ENCODE measurements at regions not wholly inside any gene's neighbourhood (a gene's known extent, or its start where the extent isn't known, plus 50 kb on each side); places are given as distances from the start of the nearest gene placed in this dataset.
A peak's percentile ranks its signal among the peaks of the same experiment; 100 is the strongest.

DNA sequence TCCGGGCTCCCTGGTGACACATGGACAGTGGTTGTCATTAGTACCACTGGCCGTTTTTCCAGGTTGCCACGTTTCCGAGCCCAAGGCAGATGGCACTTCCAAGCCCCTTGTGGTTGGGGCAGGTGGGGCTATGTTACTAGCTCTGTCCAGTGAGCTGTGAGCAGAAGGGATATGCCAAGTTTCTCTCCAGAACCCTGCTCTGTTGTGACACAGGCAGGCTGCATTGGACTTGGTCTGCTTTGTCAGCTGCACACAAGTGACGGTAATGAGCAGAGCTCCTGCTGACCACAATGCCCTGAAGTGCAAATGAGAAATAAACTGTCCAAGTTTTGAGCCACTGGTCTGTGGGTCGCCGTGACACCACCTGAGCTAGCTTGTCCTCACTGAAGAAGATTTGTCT is 118.8 kb downstream of the GYPC start:
- no peak for DNase-seq

DNA sequence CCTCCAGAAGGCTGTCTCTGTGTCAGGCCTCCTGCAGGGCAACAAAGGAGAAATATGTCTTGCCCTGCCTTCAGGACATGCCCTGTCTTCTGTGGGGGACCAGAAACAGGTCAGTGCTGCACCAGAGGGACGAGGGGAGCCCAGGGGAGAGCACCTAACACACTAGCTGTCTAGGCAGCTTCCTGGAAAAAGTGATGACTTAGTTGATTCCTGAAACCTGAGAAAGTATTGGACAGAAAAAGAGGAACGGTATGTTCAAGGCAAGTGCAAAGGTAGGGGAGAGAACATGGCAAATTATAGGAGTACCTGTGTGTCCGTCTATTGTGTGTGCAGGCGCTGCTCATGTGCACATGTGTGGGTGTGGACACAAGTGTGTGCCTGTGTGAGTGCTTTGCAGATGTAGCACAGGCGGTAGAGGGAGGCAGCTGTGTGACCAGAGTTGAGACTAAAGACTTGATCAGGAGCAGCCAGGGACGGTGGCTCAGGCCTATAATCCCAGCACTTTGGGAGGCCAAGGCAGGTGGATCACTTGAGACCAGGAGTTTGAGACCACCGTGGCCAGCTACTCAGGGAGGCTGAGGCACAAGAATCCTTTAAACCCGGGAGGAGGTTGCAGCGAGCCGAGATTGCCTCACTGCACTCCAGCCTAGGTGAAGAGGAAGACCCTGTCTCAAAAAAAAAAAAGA is 119.5 kb downstream of the GYPC start:
- no peak for DNase-seq

DNA sequence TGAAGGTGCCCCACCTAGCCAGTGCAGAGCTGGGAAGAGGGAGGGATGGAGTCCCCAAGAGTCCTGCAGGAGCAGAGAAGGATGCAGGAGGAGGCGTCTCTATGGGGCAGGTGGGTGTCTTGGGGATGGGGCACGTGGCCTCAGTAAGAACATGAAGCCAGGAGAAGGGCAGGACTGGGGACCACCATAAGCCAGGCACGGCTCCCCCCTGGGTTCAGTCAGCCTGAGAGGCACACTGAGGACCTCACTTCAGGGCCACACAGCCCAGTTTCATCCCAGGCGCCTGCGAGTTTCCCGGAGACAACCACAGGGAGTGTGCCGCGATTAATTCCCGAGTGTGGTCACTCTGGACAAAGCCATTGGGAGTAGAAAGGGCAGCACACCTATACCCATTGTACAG is 120.3 kb downstream of the GYPC start:
- no peak for DNase-seq

DNA sequence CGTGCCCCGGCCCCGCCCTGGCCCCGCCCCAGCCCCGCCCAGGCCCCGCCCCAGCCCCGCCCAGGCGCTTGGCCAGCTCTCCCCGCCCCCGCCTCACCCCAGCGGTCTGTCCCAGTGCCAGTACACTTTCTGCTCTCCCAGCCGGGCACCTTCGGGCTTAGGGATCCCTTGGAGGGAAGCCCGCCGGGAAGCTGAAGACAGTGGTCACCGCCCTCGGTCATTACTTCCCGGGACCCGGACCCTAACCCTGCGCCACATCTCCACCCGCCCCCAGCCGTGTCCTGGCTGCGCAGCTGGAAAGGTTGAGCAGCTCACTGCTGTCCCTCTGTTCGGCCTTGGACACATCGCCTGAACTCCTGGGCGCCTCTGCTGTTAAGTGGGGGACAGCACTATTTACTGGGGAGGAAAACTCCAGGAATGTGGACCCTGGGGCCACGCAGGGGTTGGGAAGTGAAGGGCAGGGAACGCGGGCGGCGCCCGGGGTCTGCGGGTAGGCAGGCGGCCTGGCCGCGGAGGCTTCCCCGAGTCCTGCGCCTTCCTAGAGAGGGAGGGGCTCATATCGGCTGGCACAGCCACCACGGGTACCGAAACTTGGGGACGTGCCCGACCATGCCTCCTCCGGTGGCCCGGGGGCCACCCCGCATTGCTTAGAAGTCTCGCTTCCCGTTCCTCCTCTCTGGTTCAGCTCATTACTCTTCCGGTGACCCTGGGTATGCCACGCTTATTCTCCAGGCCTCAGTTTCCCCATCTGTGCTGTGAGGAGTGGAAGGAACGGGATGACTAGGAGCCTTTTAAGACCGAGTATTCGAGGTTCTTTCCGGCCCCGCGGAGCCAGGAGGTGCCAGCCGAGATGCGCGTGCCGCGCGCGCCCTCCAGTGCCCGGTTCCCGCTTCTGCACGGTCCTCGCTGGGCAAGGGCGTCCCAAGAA is 121.0 kb downstream of the GYPC start:
- DNase-seq: peak; percentile 65

DNA sequence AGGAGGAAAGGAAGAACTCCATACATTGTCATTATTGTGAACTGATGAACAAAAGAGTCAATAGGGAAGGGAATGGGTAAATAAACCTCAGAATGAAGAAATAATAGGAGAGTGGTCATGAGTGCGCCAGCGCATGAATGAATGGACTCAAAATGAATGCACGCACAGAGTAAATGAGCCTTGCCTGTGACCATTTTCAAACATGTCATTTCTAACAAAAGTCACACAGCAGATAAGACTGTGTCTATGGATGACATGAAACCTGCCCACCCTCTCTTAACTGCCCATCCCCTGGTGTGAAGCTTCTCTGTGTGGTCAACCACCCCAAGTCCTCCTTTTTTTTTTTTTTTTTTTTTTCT is 121.1 kb upstream of the TEX51 start:
- no peak for DNase-seq

DNA sequence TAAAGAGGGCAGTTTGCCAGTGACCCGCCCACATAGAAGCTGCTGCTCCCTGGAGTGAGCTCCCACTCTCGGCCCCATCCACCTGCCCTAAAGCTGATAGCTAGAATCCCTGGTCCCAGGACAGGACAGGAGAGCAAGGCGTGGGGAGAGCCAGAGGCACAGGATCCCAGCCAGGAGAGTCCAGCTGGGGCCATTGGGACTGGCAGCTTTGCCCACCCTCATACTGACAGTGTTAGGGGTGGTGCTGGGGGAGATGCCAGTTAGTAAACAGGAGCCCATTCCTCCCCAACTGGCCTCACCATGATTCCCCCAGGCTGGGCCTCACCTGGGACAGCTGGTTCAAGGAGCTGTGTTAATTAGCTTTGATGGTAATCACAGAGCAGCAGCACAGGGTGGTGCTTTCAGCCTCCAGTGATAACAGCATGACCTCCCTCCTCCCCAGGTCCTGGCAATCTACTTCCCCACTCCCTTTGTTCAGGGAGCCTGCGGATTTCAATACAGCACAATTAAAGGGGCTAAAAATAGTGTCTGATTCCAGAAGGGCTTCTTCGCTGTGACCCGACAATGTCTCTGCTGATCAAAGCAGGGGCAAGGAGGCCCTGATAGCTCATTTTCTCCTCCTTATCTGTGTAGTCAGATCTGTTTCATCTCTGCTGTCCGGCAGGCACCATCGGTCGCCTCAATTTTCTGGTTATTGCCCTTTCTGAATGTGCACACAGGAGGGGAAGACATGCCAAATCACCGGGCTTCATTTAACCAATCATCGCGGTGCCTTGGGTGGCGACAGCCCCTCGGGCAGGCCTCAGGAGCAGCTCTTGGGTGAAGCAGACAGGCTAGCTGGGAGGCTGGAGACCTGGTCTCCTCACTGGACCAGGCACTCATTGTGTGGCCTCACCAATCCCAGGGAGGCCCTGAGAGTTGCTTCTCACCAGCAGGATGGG is 119.9 kb upstream of the TEX51 start:
- no peak for DNase-seq

DNA sequence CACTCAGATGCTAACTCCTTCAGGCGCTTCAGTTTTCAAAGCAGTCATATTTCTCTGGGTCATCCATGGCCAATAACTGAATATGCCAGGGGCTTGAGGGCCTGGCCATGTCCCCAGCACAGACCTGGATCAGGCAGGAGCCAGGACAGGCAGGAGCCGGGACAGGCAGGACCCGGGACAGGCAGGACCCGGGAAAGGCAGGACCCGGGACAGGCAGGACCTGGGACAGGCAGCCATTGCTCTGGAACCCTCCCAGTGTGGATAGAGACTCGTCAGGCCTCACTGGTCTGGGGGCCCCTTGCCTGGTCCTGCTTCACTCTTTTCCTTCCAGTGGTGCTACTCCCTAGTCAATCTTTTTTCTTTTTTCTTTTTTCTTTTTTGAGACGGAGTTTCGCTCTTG is 117.5 kb upstream of the TEX51 start:
- DNase-seq: no peak

DNA sequence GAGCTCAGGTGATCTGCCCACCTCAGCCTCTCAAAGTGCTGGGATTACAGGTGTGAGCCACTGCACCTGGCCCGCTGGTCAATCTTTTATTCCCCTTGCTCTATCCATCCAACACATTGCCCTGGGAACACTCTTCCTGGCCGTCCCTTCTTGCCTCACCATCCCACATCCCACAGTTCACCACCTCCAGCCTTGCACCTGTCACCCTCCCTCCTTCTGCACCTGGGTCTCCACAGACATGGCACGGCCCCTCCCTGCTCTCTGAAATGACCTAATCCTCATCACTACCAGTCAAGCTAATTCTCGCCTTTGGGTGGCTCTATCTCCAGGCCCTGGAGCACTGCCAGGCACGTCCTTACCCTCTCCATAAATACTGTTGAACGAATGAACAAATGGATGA is 116.9 kb upstream of the TEX51 start:
- DNase-seq: no peak

DNA sequence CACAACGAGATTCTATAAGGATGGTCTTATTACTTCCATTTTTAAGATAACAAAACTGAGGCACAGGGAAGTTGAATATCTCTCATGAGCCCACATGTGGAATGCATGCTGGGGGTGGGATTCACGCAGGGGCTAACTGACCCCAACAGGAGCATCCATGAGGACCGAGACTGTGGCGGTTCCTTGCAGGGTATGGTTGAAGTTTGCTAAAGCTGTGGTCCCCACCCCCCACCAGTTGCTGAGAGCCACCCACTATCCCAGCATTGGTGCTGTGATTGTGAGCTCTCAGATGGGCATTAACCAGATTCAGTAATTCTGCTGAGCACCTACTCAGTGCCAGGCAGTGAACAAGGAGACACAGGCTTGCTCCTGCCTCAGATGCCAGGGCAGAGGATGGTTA is 116.0 kb upstream of the TEX51 start:
- no peak for DNase-seq

DNA sequence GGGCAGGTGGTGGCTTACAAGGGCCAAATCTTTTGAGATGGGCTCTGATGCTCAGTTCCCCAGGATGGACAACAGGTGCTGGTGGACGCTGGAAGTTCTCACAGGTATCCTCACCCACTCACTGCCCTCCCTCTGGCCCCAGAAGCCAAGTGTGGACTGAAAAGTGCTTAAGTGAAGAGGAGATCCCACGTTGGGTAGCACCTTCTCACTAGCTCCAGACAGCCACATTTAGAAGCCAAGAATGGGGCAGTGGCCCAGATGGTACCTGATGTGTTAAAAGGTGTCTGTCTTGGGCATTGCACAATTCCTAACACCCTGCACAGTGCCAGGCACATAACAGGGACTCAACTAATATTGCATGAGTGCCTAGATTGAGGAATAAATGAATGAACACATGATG is 115.3 kb upstream of the TEX51 start:
- DNase-seq: no peak

DNA sequence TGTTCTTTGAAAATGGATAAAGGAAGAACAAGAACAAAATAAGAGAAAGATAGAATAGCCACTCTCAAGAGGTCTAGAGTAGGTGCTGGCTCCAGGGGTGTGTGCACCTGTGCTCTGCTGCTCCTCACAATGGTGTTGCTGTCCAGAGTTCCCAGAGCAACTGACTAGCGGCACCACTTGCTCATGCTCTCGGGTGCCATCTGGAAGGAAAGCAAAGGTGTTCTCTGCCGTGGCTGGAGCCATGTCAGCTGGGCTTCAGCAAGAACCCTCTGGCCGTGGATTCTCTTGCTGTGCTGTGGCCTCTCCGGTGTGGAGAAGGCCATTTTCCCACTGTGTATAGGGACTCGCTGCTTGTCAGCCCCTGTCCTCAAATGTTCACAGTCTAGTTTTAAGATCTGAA is 114.6 kb upstream of the TEX51 start:
- DNase-seq: no peak

DNA sequence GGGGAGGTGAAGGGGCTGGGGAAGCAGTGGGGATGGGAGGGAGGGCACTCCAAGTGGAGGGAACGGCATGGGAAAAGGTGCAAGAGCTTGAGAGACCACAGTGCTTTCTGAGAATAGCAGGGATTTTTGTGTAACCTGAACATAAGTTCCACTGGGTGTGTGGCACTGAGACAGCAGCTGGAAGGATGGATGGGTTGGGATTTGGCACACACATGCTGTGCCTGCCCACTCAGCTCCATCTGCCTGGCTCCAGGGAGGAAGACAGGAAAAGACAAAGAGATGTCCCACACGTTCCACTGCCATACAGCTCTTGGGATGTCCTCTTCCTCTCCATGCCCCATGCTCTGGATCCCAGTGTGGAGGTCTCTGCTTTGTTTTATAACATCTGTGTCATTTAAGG is 114.1 kb upstream of the TEX51 start:
- DNase-seq: no peak

DNA sequence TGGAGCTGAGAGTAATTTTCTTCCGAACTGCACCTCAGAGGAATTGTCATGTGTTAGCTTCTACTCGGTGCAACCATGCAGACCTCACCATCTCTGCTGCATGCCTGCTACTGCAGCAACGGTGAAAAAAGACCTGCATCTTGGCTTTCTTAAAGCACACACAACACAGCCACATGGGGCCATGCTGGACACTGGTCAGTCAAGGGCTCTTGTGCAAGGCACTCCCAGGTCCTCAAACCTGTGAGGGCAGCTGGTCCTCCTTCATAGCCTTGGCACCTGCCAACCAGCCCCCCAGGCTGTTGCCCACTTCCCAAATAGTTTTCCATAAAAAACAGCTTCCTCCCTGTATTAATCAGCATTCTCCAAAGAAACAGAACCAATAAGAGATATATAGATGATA is 113.5 kb upstream of the TEX51 start:
- DNase-seq: no peak

DNA sequence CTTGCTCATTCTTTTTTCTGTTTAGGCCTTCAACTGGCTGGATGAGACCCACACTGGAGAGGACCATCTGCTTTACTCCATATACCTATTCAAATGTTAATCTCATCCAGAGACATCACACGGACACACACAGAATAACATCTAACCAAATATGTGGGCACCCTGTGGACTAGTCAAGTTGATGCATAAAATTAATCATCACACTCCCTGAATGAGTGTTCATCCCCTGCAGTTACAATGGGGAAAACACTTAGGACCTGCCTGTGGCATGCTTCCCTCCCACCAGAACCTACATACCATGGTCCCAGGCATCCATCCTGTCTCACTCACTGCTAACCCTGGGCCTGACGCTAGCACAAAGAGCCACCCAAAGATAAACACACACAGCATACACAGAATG is 112.8 kb upstream of the TEX51 start:
- DNase-seq: no peak

DNA sequence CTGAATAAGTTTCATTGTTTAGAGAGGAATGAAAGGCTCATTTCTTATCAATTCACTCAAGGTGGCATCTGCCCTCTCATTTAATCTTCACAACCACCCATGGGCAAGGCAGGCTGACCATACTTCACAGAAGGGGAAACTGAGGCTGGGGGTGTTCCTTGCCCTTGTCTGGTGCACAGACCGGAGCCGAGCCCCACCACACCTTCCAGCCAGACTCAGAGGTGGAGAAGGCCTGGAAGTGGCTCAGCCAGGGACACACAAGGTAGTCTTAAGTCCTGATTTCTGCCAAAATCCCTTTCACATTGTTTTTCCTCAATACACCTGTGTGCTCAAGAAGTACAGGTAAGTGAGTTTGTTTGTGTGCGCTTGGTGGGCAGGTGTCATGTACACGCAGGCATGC is 111.9 kb upstream of the TEX51 start:
- DNase-seq: no peak

DNA sequence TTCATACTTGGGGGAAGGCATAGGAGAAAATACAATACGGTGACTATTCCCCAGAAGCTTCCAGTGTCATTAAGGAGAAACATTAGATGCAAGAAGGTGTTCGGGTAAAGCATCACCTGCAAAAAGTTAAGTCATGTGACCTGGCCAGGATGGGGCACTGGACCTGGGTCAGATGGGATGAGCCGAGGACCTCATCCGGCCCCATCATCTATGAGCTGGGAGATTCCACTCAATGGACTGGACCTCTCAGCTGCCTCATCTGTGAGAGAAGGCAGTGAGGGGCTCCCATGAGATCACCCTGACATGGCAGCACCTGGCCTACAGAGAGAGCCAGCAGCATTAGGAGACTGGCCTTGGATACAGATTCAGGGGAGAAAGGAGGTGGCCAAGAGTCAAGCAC is 111.4 kb upstream of the TEX51 start:
- DNase-seq: no peak

DNA sequence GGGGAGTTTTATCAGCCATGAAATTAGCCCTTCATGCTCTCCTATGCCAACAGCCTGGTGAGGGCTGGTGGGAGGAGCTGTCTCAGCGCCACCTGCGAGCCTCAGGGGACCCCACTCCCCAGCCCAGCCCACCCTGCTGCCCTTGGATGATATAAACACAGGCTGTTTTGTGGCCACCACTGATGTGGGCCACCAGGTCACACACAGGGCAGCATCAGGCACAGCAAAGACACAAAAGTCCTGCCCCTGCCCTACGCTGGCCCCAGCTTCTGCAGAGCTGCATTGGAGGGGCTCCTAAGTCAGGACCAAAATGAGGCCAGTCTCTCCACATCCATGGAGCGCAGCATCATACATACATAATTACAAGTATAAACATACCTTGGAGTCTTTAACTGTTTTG is 110.6 kb upstream of the TEX51 start:
- no peak for DNase-seq

DNA sequence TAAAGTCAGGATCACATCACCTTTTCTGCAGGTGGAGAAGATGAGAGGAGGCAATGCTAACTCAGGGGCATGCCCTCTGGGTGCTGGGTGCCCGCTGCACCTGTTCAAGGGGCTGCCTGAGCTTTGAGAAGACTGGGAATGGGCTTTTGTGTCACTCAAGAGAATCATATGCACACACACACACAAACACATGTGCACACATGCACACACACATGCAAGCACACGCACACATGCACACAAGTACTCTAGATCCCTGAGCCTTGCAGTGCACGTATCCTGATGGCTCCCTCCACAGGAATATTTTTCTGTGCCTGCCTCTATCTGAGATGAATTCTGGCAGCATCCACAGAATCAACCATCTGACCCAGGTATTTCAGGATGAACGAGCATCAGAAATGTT is 110.0 kb upstream of the TEX51 start:
- DNase-seq: no peak

DNA sequence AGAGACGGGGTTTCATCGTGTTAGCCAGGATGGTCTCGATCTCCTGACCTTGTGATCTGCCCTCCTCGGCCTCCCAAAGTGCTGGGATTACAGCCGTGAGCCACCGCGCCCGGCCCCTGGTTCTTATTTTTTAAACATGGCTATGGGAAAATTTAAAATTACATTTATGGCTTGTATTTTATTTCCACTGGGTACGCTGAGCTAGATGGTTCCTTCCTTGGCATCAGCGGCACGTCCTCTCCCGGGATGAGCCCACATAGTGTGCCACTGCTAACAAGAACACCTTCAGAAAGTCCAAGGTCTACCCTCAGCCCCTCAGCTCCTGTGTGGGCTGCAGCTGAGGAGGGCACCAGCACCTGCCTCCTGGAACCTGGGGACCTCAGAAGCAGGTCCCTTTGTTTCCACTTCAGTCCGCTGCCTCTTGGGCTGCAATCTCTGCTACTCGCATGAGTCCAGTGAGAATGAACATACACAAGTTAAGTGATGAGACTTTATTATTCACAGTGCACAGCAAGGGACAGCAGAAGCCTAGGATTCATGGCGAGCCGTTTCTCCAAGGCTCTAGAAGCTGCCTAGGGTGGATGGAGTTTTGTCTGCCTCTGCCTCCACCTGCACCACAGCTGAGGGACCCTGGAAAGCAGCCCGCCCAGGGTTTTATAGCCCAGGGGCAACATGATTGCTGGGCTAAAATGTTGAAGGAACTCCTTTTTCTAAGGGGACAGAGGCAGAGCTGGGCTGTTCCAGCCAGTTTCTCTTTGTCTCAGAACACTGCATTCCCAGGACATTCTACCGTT is 107.5 kb upstream of the TEX51 start:
- DNase-seq: no peak

DNA sequence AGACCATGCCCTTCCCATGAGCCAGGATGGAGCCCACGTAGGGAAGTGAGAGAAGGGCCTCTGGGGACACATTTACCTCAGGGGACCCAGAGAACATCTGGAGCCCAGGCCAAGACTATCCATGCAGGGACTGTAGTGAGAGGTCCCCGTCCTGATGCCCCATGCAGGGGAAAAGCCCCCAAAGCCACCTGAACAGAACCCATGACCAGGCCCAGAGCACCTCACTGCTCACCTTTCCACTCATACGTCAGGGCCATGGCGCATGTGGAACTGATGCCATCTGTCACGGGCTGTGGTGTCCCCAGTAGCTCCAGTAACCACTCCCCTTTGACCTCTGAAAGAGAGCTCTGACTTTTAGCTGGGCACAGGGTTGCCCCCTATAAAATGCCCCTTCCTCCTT is 106.5 kb upstream of the TEX51 start:
- no peak for DNase-seq

DNA sequence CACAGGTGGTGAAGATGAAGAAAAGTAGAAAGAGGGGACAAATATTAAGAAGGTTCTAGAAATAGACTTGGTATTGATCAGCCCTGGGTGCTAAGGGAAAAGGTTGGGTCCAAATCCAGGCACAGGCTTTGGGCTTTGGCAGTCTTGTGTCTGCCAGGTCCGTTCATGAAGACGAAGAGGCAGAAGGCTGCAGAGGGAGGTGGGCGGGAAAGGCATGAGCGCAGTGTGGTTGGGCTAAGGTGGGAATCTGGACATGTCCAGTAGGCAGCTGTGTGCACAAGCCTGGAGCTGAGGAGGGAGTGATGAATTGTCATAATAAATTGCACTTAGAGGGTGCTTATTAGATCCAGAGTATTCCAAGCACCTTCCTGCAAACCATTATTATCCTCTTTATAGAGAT is 105.7 kb upstream of the TEX51 start:
- no peak for DNase-seq
